A549 (cell line): ENCODE measurements at regions not wholly inside any gene's neighbourhood (a gene's known extent, or its start where the extent isn't known, plus 50 kb on each side); places are given as distances from the start of the nearest gene placed in this dataset.

Experiments used
- ATAC-seq, 2 experiments: fragments of 200-7000 bp in 1 of 2; fragments of >200 bp in 1 of 2; cut with Nextera tagmentation in 1 of 2; cut with Tn5 transposase in 1 of 2; 3 replicates each; pipeline versions ENCODE4 v1.8.0 to v1.9.1; 2018 to 2020; ENCODE audit warnings: mild to moderate bottlenecking in 1 of 2, moderate library complexity in 1 of 2
- CTCF ChIA-PET: fragments of 300-600 bp; sonication (Branson Sonifier 250); formaldehyde crosslinking; extraction: SDS; loops from one replicate; lab custom pipeline; 2021; ENCODE audit warnings: antibody characterized with exemption, inconsistent platforms; lab: Yijun Ruan, JAX
- POLR2A ChIA-PET: fragments of 350-600 bp; formaldehyde crosslinking; extraction: SDS; loops from one replicate; lab custom pipeline; 2021; ENCODE audit warnings: antibody characterized with exemption, inconsistent platforms; lab: Yijun Ruan, JAX
- DNase-seq, 2 experiments: peaks; one replicate each; pipeline versions ENCODE4 v3.0.0 to v3.0.0-alpha.2; 2011 to 2016; ENCODE audit warnings: low read depth in 1 of 2, low spot score in 1 of 2
- FAIRE-seq: peaks from 2 replicates; lab custom pipeline; 2011; peaks lifted over from hg19 to GRCh38; lab: Jason Lieb, UNC
- H3K27ac ChIP-seq, 2 experiments: fragments of >200 bp; sonication (Bioruptor Twin); formaldehyde crosslinking; 3 replicates each; pipeline ENCODE4 v1.5.1; 2016 to 2017
- H3K4me1 ChIP-seq: fragments of >200 bp; sonication (Bioruptor Twin); formaldehyde crosslinking; 3 replicates; pipeline ENCODE4 v1.6.1; 2016
- H3K4me2 ChIP-seq: fragments of >200 bp; sonication (Bioruptor Twin); formaldehyde crosslinking; 3 replicates; pipeline ENCODE4 v1.6.1; 2016
- H3K4me3 ChIP-seq: fragments of >200 bp; sonication (Bioruptor Twin); formaldehyde crosslinking; 3 replicates; pipeline ENCODE4 v1.5.1; 2016
- H3K9me3 ChIP-seq: fragments of >200 bp; sonication (Bioruptor Twin); formaldehyde crosslinking; 3 replicates; pipeline ENCODE4 v1.6.1; 2016
- CHD2 ChIP-seq: fragments of 150-350 bp; IDR thresholded peaks from 2 replicates; pipeline ENCODE4 v1.6.1; 2014; ENCODE audit warnings: low read length; ENCODE audit not compliant: partially characterized antibody
- ESRRA ChIP-seq: fragments of 150-350 bp; IDR thresholded peaks from 2 replicates; pipeline ENCODE4 v1.6.1; 2014; ENCODE audit warnings: mild to moderate bottlenecking, low read length, borderline replicate concordance
- FOSB ChIP-seq: fragments of 250-450 bp; sonication (Bioruptor Pico); IDR thresholded peaks from 2 replicates; pipeline ENCODE4 v1.5.0; 2020; ENCODE audit warnings: mild to moderate bottlenecking, moderate library complexity
- HMGXB4 ChIP-seq: fragments of 250-450 bp; sonication (Bioruptor Pico); IDR thresholded peaks from 2 replicates; pipeline ENCODE4 v1.5.0; 2021; ENCODE audit warnings: mild to moderate bottlenecking, moderate library complexity, borderline replicate concordance
- JUN ChIP-seq, 2 experiments: fragments of >200 bp; sonication (Bioruptor Twin); formaldehyde crosslinking; IDR thresholded peaks; 2 replicates in 1 of 2; 3 replicates in 1 of 2; pipeline ENCODE4 v1.6.1; 2016 to 2017
- JUNB ChIP-seq: fragments of >200 bp; sonication (Bioruptor Twin); formaldehyde crosslinking; IDR thresholded peaks from 2 replicates; pipeline ENCODE4 v1.6.1; 2016
- KDM1A ChIP-seq: fragments of 200-600 bp; sonication (generic); IDR thresholded peaks from 2 replicates; pipeline ENCODE4 v1.6.1; 2016; ENCODE audit warnings: low read depth, mild to moderate bottlenecking
- MAZ ChIP-seq: fragments of 150-350 bp; IDR thresholded peaks from 2 replicates; pipeline ENCODE4 v1.6.1; 2014; ENCODE audit warnings: antibody characterized with exemption, low read depth, low read length, borderline replicate concordance
- MYC ChIP-seq: IDR thresholded peaks from 2 replicates; pipeline ENCODE4 v1.6.1; 2012; ENCODE audit warnings: mild to moderate bottlenecking, inconsistent platforms, low read length, improper control_type of control experiment, borderline replicate concordance
- POLR2A ChIP-seq: IDR thresholded peaks from 2 replicates; pipeline ENCODE4 v1.6.1; 2012; ENCODE audit warnings: mild to moderate bottlenecking, low read length
- REST ChIP-seq: fragments of 200-600 bp; sonication (generic); IDR thresholded peaks from 2 replicates; pipeline ENCODE4 v1.6.1; 2016; ENCODE audit warnings: antibody characterized with exemption, mild to moderate bottlenecking, moderate library complexity
- RNF2 ChIP-seq: fragments of 200-600 bp; sonication (generic); IDR thresholded peaks from 2 replicates; pipeline ENCODE4 v1.6.1; 2016; ENCODE audit warnings: low read depth, mild to moderate bottlenecking, antibody characterized with exemption, moderate library complexity, borderline replicate concordance
- SREBF2 ChIP-seq: fragments of 450-650 bp; IDR thresholded peaks from 2 replicates; pipeline ENCODE4 v1.6.1; 2014; ENCODE audit warnings: mild to moderate bottlenecking, moderate library complexity
- USF2 ChIP-seq: fragments of 450-650 bp; IDR thresholded peaks from 2 replicates; pipeline ENCODE4 v1.6.1; 2014; ENCODE audit warnings: antibody characterized with exemption
- ZFP36 ChIP-seq: fragments of 450-650 bp; IDR thresholded peaks from 2 replicates; pipeline ENCODE4 v1.6.1; 2014; ENCODE audit warnings: borderline replicate concordance; ENCODE audit not compliant: partially characterized antibody
- ZSCAN20 ChIP-seq: fragments of 250-450 bp; sonication (Bioruptor Pico); IDR thresholded peaks from 2 replicates; pipeline ENCODE4 v1.8.0; 2022; ENCODE audit warnings: mild to moderate bottlenecking, moderate library complexity
- WGBS: methylation state at CpG from one replicate; pipeline ENCODE4 v1.1.6; 2017; ENCODE audit errors: missing lambda C conversion rate; 5-methylcytosine and 5-hydroxymethylcytosine counted together
- TF ChIP-seq, protein P1 (sequence below): fragments of >200 bp; sonication (Bioruptor Twin); formaldehyde crosslinking; IDR thresholded peaks from 3 replicates; pipeline ENCODE4 v1.6.1; 2016
- TF ChIP-seq, protein P2 (sequence below): fragments of >200 bp; sonication (Bioruptor Twin); formaldehyde crosslinking; IDR thresholded peaks from 3 replicates; pipeline ENCODE4 v1.5.1; 2016
- TF ChIP-seq, protein P3 (sequence below): IDR thresholded peaks from 2 replicates; pipeline ENCODE4 v1.6.1; 2012; ENCODE audit warnings: low read depth, borderline replicate concordance
- TF ChIP-seq, protein P4 (sequence below): fragments of 150-350 bp; IDR thresholded peaks from 2 replicates; pipeline ENCODE4 v1.6.1; 2014; ENCODE audit warnings: low read depth, mild to moderate bottlenecking, low read length
- TF ChIP-seq, protein P5 (sequence below): fragments of >200 bp; sonication (Bioruptor Twin); formaldehyde crosslinking; IDR thresholded peaks from 2 replicates; pipeline ENCODE4 v1.6.1; 2016
- TF ChIP-seq, protein P6 (sequence below): IDR thresholded peaks from 2 replicates; pipeline ENCODE4 v1.6.1; 2012
- TF ChIP-seq, protein P7 (sequence below): IDR thresholded peaks from 2 replicates; pipeline ENCODE4 v1.6.1; 2012

- Histone ChIP-seq H3K9me3 (no peaks in the 10 kb centered on the region), H3K4me1 (no peaks in the 10 kb centered on the region), H3K27ac (no peak overlapping the region), H3K4me3 (no peak overlapping the region), H3K4me2 (no peak overlapping the region)
- ChIA-PET POLR2A (no interaction called here), CTCF (no interaction called here)
- no peak for ATAC-seq
- FAIRE-seq, result no peak
- no peak for TF ChIP-seq MYC
- no peak for TF ChIP-seq CHD2
- no peak for TF ChIP-seq FOSB (CRISPR knock-in tag)
- TF ChIP-seq, protein P1, sequence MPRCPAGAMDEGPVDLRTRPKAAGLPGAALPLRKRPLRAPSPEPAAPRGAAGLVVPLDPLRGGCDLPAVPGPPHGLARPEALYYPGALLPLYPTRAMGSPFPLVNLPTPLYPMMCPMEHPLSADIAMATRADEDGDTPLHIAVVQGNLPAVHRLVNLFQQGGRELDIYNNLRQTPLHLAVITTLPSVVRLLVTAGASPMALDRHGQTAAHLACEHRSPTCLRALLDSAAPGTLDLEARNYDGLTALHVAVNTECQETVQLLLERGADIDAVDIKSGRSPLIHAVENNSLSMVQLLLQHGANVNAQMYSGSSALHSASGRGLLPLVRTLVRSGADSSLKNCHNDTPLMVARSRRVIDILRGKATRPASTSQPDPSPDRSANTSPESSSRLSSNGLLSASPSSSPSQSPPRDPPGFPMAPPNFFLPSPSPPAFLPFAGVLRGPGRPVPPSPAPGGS, result no peak
- no peak for TF ChIP-seq JUN (IDR thresholded peaks at IDR 0.05)
- TF ChIP-seq, protein P2, sequence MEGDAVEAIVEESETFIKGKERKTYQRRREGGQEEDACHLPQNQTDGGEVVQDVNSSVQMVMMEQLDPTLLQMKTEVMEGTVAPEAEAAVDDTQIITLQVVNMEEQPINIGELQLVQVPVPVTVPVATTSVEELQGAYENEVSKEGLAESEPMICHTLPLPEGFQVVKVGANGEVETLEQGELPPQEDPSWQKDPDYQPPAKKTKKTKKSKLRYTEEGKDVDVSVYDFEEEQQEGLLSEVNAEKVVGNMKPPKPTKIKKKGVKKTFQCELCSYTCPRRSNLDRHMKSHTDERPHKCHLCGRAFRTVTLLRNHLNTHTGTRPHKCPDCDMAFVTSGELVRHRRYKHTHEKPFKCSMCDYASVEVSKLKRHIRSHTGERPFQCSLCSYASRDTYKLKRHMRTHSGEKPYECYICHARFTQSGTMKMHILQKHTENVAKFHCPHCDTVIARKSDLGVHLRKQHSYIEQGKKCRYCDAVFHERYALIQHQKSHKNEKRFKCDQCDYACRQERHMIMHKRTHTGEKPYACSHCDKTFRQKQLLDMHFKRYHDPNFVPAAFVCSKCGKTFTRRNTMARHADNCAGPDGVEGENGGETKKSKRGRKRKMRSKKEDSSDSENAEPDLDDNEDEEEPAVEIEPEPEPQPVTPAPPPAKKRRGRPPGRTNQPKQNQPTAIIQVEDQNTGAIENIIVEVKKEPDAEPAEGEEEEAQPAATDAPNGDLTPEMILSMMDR, result no peak
- TF ChIP-seq RNF2, result no peak
- TF ChIP-seq KDM1A, result no peak
- TF ChIP-seq, protein P3, sequence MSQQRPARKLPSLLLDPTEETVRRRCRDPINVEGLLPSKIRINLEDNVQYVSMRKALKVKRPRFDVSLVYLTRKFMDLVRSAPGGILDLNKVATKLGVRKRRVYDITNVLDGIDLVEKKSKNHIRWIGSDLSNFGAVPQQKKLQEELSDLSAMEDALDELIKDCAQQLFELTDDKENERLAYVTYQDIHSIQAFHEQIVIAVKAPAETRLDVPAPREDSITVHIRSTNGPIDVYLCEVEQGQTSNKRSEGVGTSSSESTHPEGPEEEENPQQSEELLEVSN, result no peak
- no peak for TF ChIP-seq MAZ
- TF ChIP-seq REST, result no peak
- TF ChIP-seq, protein P4, sequence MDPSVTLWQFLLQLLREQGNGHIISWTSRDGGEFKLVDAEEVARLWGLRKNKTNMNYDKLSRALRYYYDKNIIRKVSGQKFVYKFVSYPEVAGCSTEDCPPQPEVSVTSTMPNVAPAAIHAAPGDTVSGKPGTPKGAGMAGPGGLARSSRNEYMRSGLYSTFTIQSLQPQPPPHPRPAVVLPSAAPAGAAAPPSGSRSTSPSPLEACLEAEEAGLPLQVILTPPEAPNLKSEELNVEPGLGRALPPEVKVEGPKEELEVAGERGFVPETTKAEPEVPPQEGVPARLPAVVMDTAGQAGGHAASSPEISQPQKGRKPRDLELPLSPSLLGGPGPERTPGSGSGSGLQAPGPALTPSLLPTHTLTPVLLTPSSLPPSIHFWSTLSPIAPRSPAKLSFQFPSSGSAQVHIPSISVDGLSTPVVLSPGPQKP, result no peak
- 19% methylated on average over 3 of the region's 3 CpGs for WGBS
- DNase-seq, result no peak
These were observed 235.0 kb upstream of the HNMT start for GRCh38 chr2:137729305-137729704.

GRCh38 chr2:137737559-137737958 is 226.7 kb upstream of the HNMT start:
- DNase-seq, result no peak
- POLR2A ChIA-PET, result no interaction called here
- Histone ChIP-seq H3K27ac (no peak overlapping the region), H3K9me3 (no peaks in the 10 kb centered on the region), H3K4me2 (no peak overlapping the region), H3K4me1 (no peaks in the 10 kb centered on the region), H3K4me3 (no peak overlapping the region)
- FAIRE-seq, result no peak
- ATAC-seq, result no peak
- TF ChIP-seq POLR2A (no peak), ZSCAN20 (CRISPR knock-in tag) (no peak), SREBF2 (no peak), ESRRA (no peak), HMGXB4 (no peak), ZFP36 (no peak), USF2 (no peak), JUNB (no peak)
- TF ChIP-seq, protein P5, sequence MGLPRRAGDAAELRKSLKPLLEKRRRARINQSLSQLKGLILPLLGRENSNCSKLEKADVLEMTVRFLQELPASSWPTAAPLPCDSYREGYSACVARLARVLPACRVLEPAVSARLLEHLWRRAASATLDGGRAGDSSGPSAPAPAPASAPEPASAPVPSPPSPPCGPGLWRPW, result no peak
- TF ChIP-seq, protein P6, sequence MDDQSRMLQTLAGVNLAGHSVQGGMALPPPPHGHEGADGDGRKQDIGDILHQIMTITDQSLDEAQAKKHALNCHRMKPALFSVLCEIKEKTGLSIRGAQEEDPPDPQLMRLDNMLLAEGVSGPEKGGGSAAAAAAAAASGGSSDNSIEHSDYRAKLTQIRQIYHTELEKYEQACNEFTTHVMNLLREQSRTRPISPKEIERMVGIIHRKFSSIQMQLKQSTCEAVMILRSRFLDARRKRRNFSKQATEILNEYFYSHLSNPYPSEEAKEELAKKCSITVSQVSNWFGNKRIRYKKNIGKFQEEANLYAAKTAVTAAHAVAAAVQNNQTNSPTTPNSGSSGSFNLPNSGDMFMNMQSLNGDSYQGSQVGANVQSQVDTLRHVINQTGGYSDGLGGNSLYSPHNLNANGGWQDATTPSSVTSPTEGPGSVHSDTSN, result no peak
- TF ChIP-seq, protein P7, sequence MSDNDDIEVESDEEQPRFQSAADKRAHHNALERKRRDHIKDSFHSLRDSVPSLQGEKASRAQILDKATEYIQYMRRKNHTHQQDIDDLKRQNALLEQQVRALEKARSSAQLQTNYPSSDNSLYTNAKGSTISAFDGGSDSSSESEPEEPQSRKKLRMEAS, result no peak
- TF ChIP-seq, protein P4, result no peak
- CTCF ChIA-PET, result no interaction called here
